ENCODE measurements at regions not wholly inside any gene's neighbourhood (a gene's known extent, or its start where the extent isn't known, plus 50 kb on each side); places are given as distances from the start of the nearest gene placed in this dataset.

DNA sequence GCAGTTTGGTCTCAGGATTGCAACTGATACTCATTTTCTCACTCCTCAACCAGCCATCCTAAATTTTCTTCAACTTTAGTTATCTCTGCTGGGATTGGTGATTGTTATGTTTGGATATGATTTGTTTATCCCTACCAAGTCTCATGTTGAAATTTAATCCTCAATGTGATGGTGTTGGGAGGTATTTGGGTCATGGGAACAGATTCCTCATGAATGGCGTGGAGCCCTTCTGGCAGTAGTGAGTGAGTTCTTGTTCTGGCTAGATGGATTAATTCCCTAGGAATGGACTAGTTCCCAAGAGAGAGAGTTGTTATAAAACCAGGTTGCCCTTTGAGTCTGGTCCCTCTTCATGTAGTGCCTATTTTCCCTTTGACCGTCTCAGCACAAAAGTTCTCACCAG, 399.9 kb downstream of the SQOR start:
- DNase-seq (ENCODE audit: low read depth, low spot score): no peak
- H3K27ac ChIP-seq (ENCODE audit: control insufficient read depth, insufficient read depth): no peak overlapping the region
- H3K9me3 ChIP-seq (replicated peaks; ENCODE audit: control insufficient read depth, insufficient read depth, low read length): no peaks in the 10 kb centered on the region
- no peak for ATAC-seq
- no peaks in the 10 kb centered on the region for H3K27me3 ChIP-seq (replicated peaks in 1 of 2; ENCODE audit: control insufficient read depth in 2 of 2, insufficient read depth in 2 of 2, low read length in 1 of 2)
- H3K9ac ChIP-seq (ENCODE audit: control insufficient read depth, insufficient read depth, low read length): no peak overlapping the region
- H3K4me3 ChIP-seq: no peak overlapping the region
- intact Hi-C loops (cut with micrococcal nuclease; ENCODE audit: unreplicated experiment): no loop called here
- no peaks in the 10 kb centered on the region for H3K79me2 ChIP-seq (ENCODE audit: control insufficient read depth, insufficient read depth, low read length)
- SMC1A ChIA-PET (ENCODE audit: uncharacterized antibody, unreplicated experiment): no interaction called here
- FAIRE-seq: no peak
- 43% methylated on average over 2 of the region's 2 CpGs for WGBS (ENCODE audit: insufficient coverage, insufficient replicate concordance, low lambda C conversion rate, missing lambda C conversion rate)
- CTCF ChIA-PET: no interaction called here
- TF ChIP-seq NR2C1 (IDR thresholded peaks at IDR 0.05) (no peak), BHLHE40 (IDR thresholded peaks at IDR 0.05; ENCODE audit: borderline replicate concordance in 1 of 2, low read depth in 2 of 2, low read length in 1 of 2) (no peak), NR2C2 (IDR thresholded peaks at IDR 0.05; ENCODE audit: borderline replicate concordance, control insufficient read depth, insufficient read length, low read depth) (no peak), KAT2A (conservative IDR thresholded peaks at IDR 0.05; ENCODE audit: control insufficient read depth, low read depth, low read length) (no peak), IRF4 (IDR thresholded peaks at IDR 0.05; ENCODE audit: low read depth, low read length) (no peak), YY1 (IDR thresholded peaks at IDR 0.05; ENCODE audit: low read depth, low read length) (no peak), ZNF274 (IDR thresholded peaks at IDR 0.05; ENCODE audit: insufficient read depth, insufficient read length) (no peak), RCOR1 (conservative IDR thresholded peaks at IDR 0.05; ENCODE audit: low read depth, low read length) (no peak), CHD4 (IDR thresholded peaks at IDR 0.05) (no peak), TBL1XR1 (IDR thresholded peaks at IDR 0.05; ENCODE audit: low read depth, low read length) (no peak), POLR2A (IDR thresholded peaks at IDR 0.05; ENCODE audit: low read depth, low read length) (no peak), KLF5 (IDR thresholded peaks at IDR 0.05; ENCODE audit: partially characterized antibody) (no peak), NBN (IDR thresholded peaks at IDR 0.05) (no peak)
- TF ChIP-seq, protein P1, sequence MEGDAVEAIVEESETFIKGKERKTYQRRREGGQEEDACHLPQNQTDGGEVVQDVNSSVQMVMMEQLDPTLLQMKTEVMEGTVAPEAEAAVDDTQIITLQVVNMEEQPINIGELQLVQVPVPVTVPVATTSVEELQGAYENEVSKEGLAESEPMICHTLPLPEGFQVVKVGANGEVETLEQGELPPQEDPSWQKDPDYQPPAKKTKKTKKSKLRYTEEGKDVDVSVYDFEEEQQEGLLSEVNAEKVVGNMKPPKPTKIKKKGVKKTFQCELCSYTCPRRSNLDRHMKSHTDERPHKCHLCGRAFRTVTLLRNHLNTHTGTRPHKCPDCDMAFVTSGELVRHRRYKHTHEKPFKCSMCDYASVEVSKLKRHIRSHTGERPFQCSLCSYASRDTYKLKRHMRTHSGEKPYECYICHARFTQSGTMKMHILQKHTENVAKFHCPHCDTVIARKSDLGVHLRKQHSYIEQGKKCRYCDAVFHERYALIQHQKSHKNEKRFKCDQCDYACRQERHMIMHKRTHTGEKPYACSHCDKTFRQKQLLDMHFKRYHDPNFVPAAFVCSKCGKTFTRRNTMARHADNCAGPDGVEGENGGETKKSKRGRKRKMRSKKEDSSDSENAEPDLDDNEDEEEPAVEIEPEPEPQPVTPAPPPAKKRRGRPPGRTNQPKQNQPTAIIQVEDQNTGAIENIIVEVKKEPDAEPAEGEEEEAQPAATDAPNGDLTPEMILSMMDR (IDR thresholded peaks at IDR 0.05 in 2 of 3, conservative IDR thresholded peaks at IDR 0.05 in 1 of 3; ENCODE audit: control insufficient read depth in 2 of 3, extremely low read depth in 1 of 3, insufficient read depth in 1 of 3, low read depth in 3 of 3, low read length in 3 of 3): no peak
- TF ChIP-seq, protein P2, sequence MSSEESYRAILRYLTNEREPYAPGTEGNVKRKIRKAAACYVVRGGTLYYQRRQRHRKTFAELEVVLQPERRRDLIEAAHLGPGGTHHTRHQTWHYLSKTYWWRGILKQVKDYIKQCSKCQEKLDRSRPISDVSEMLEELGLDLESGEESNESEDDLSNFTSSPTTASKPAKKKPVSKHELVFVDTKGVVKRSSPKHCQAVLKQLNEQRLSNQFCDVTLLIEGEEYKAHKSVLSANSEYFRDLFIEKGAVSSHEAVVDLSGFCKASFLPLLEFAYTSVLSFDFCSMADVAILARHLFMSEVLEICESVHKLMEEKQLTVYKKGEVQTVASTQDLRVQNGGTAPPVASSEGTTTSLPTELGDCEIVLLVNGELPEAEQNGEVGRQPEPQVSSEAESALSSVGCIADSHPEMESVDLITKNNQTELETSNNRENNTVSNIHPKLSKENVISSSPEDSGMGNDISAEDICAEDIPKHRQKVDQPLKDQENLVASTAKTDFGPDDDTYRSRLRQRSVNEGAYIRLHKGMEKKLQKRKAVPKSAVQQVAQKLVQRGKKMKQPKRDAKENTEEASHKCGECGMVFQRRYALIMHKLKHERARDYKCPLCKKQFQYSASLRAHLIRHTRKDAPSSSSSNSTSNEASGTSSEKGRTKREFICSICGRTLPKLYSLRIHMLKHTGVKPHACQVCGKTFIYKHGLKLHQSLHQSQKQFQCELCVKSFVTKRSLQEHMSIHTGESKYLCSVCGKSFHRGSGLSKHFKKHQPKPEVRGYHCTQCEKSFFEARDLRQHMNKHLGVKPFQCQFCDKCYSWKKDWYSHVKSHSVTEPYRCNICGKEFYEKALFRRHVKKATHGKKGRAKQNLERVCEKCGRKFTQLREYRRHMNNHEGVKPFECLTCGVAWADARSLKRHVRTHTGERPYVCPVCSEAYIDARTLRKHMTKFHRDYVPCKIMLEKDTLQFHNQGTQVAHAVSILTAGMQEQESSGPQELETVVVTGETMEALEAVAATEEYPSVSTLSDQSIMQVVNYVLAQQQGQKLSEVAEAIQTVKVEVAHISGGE (CRISPR knock-in tag; IDR thresholded peaks at IDR 0.05): no peak
- RAD21 ChIA-PET (ENCODE audit: unreplicated experiment): no interaction called here
- H3K4me2 ChIP-seq (ENCODE audit: control insufficient read depth, insufficient read depth): no peak overlapping the region
- no TSS peak for BruUV-seq (replicated peaks)
- H3K4me1 ChIP-seq (ENCODE audit: control insufficient read depth, insufficient read depth, low read length): no peaks in the 10 kb centered on the region
- no peak overlapping the region for H2AFZ ChIP-seq (ENCODE audit: control insufficient read depth, low read depth, low read length)
- POLR2A ChIA-PET: no interaction called here
- in situ Hi-C loops (cut with MboI): no loop called here
- no peaks in the 10 kb centered on the region for H4K20me1 ChIP-seq (ENCODE audit: control insufficient read depth, insufficient read depth)
- H3K36me3 ChIP-seq (ENCODE audit: control insufficient read depth in 2 of 2, insufficient read depth in 2 of 2, low read length in 1 of 2): no peaks in the 10 kb centered on the region

Data from GM12878 (cell line).